ENCODE measurements at regions not wholly inside any gene's neighbourhood (a gene's known extent, or its start where the extent isn't known, plus 50 kb on each side); places are given as distances from the start of the nearest gene placed in this dataset.

- TF ChIP-seq SCRT1 (tag by site-specific recombination; IDR thresholded peaks at IDR 0.05; ENCODE audit: borderline replicate concordance) (no peak), ZNF629 (tag by site-specific recombination; IDR thresholded peaks at IDR 0.05) (peak; percentile 39; the same call in 1 of the 2 replicates), IKZF3 (tag by site-specific recombination; IDR thresholded peaks at IDR 0.05) (peak; percentile 66), ZNF341 (tag by site-specific recombination; IDR thresholded peaks at IDR 0.05; ENCODE audit: low read depth) (peak; percentile 35)
Measured at GRCh38 chr3:42032693-42033349, 58.3 kb upstream of the TRAK1 start (continued).

- POLR2A ChIA-PET: interaction anchor here (0.7 kb wide), 1 partner anchor 20 kb away, joined by 5 read pairs; no protein-coding TSS in a partner anchor
- TF ChIP-seq ZNF121 (tag by site-specific recombination; IDR thresholded peaks at IDR 0.05) (no peak), ZBTB44 (tag by site-specific recombination; IDR thresholded peaks at IDR 0.05) (peak; percentile 67), ZNF670 (tag by site-specific recombination; IDR thresholded peaks at IDR 0.05; ENCODE audit: low read depth) (no peak), KLF17 (tag by site-specific recombination; IDR thresholded peaks at IDR 0.05) (no peak), ZNF350 (tag by site-specific recombination; IDR thresholded peaks at IDR 0.05) (no peak)
- Histone ChIP-seq H3K4me3 (ENCODE audit: low read depth, low read length) (no peak overlapping the region), H3K36me3 (ENCODE audit: control insufficient read depth in 2 of 2, insufficient read depth in 1 of 2, low read length in 2 of 2) (peaks cover 0 to 12% of the 10 kb centered on the region in 2 experiments; a peak in 1 of 3 replicates), H3K27ac (ENCODE audit: extremely low read depth, low read depth, low read length) (0 out of 2 replicates have a peak overlapping the region, but pooled peaks have one; percentile 17), H3K4me1 (ENCODE audit: control insufficient read depth, insufficient read depth, low read length) (peaks cover 3% of the 10 kb centered on the region; the same call in 1 of the 2 replicates), H3K9me3 (ENCODE audit: control insufficient read depth, insufficient read depth, low read depth, low read length) (no peaks in the 10 kb centered on the region)
- CTCF ChIA-PET: no interaction called here
Measured at GRCh38 chr3:42031808-42032480, 59.2 kb upstream of the TRAK1 start.

- Histone ChIP-seq H3K4me1 (ENCODE audit: control insufficient read depth, insufficient read depth, low read length) (peaks cover 3% of the 10 kb centered on the region; the same call in 1 of the 2 replicates), H3K9me3 (ENCODE audit: control insufficient read depth, insufficient read depth, low read depth, low read length) (no peaks in the 10 kb centered on the region), H3K4me3 (ENCODE audit: low read depth, low read length) (no peak overlapping the region), H3K27ac (ENCODE audit: extremely low read depth, low read depth, low read length) (no peak overlapping the region), H3K36me3 (ENCODE audit: control insufficient read depth in 2 of 2, insufficient read depth in 1 of 2, low read length in 2 of 2) (no peaks in the 10 kb centered on the region)
- CTCF ChIA-PET: no interaction called here
- POLR2A ChIA-PET: no interaction called here
- TF ChIP-seq ZNF548 (tag by site-specific recombination; IDR thresholded peaks at IDR 0.05): no peak
- TF ChIP-seq ZNF596 (tag by site-specific recombination; IDR thresholded peaks at IDR 0.05): no peak
- no peak for TF ChIP-seq ZNF560 (tag by site-specific recombination; IDR thresholded peaks at IDR 0.05; ENCODE audit: borderline replicate concordance)
- no peak for TF ChIP-seq ZNF701 (tag by site-specific recombination; IDR thresholded peaks at IDR 0.05)
- no peak for TF ChIP-seq ZNF830 (tag by site-specific recombination; IDR thresholded peaks at IDR 0.05; ENCODE audit: low read depth)
- no peak for TF ChIP-seq ZNF426 (tag by site-specific recombination; IDR thresholded peaks at IDR 0.05)
- TF ChIP-seq ZNF248 (tag by site-specific recombination; IDR thresholded peaks at IDR 0.05): no peak
- TF ChIP-seq ZNF660 (tag by site-specific recombination; IDR thresholded peaks at IDR 0.05): no peak
- no peak for TF ChIP-seq ZNF398 (tag by site-specific recombination; IDR thresholded peaks at IDR 0.05)
- TF ChIP-seq ZNF48 (tag by site-specific recombination; IDR thresholded peaks at IDR 0.05): no peak
- no peak for TF ChIP-seq ZNF791 (tag by site-specific recombination; IDR thresholded peaks at IDR 0.05)
- no peak for TF ChIP-seq ZNF707 (tag by site-specific recombination; IDR thresholded peaks at IDR 0.05)
- TF ChIP-seq ZNF157 (tag by site-specific recombination; IDR thresholded peaks at IDR 0.05): no peak
- no peak for TF ChIP-seq ZNF513 (tag by site-specific recombination; IDR thresholded peaks at IDR 0.05)
- no peak for TF ChIP-seq ZNF174 (tag by site-specific recombination; IDR thresholded peaks at IDR 0.05)
- no peak for TF ChIP-seq SCRT1 (tag by site-specific recombination; IDR thresholded peaks at IDR 0.05; ENCODE audit: borderline replicate concordance)
- no peak for TF ChIP-seq YY2 (tag by site-specific recombination; IDR thresholded peaks at IDR 0.05)
- no peak for TF ChIP-seq ZBTB17 (tag by site-specific recombination; IDR thresholded peaks at IDR 0.05)
- no peak for TF ChIP-seq ZNF792 (tag by site-specific recombination; IDR thresholded peaks at IDR 0.05)
- no peak for TF ChIP-seq ZNF777 (tag by site-specific recombination; IDR thresholded peaks at IDR 0.05; ENCODE audit: borderline replicate concordance)
Measured at GRCh38 chr3:42028474-42028873, 62.7 kb upstream of the TRAK1 start.

Data from HEK293 (cell line).